Heart right ventricle (tissue), 16 donors: ENCODE measurements at regions not wholly inside any gene's neighbourhood (a gene's known extent, or its start where the extent isn't known, plus 50 kb on each side); places are given as distances from the start of the nearest gene placed in this dataset.

Source experiments
- ATAC-seq, 8 donors: fragments of 200-7000 bp; cut with Tn5 transposase; one replicate each; pipeline ENCODE4 v1.9.1; 2020; ENCODE audit warnings: mild to moderate bottlenecking in 8 of 8, moderate library complexity in 8 of 8, moderate number of reproducible peaks in 1 of 8
- DNase-seq, 2 donors: peaks; one replicate each; pipeline ENCODE4 v3.0.0-alpha.2; 2020
- H3K27ac ChIP-seq, 10 donors: fragments of 200-600 bp; sonication (generic) in 2 of 10; one replicate each; pipeline versions ENCODE4 v1.5.0 to v1.8.0; 2020 to 2022; ENCODE audit warnings: mild to moderate bottlenecking in 3 of 10
- H3K27me3 ChIP-seq, 7 donors: fragments of 200-600 bp; one replicate each; pipeline ENCODE4 v1.8.0; 2021 to 2022; ENCODE audit warnings: mild to moderate bottlenecking in 2 of 7
- H3K36me3 ChIP-seq, 9 donors: fragments of 200-600 bp; sonication (generic) in 1 of 9; one replicate each; pipeline versions ENCODE4 v1.5.0 to v1.8.0; 2020 to 2022; ENCODE audit warnings: mild to moderate bottlenecking in 2 of 9
- H3K4me1 ChIP-seq, 9 donors: fragments of 200-600 bp; sonication (generic) in 1 of 9; one replicate each; pipeline versions ENCODE4 v1.5.0 to v1.8.0; 2020 to 2022; ENCODE audit warnings: mild to moderate bottlenecking in 4 of 9
- H3K4me3 ChIP-seq, 10 donors: fragments of 200-600 bp; sonication (generic) in 2 of 10; one replicate each; pipeline versions ENCODE4 v1.5.0 to v1.8.0; 2020 to 2022; ENCODE audit warnings: mild to moderate bottlenecking in 7 of 10, moderate library complexity in 2 of 10
- H3K9me3 ChIP-seq, 11 donors: fragments of 200-600 bp in 10 of 11; sonication (generic) in 2 of 11; one replicate each; pipeline versions ENCODE4 v1.5.0 to v1.8.0; 2013 to 2022; ENCODE audit warnings: mild to moderate bottlenecking in 2 of 11, control low read depth in 1 of 11, moderate library complexity in 1 of 11
- WGBS, 2 donors: extraction: QIAGEN DNeasy Blood & Tissue Kit; methylation state at CpG; one replicate each; pipeline ENCODE4 v1.1.7; 2013; ENCODE audit warnings: inconsistent platforms in 1 of 2; 5-methylcytosine and 5-hydroxymethylcytosine counted together
- intact Hi-C, 10 donors: fragments of 100-400 bp; cut with DNase I; formaldehyde crosslinking; loops; one replicate each; pipeline versions ENCODE4 v1.11.1 to v1.14.2; 2022
- TF ChIP-seq, protein P1 (sequence below), 9 donors: fragments of 200-600 bp; sonication (generic) in 2 of 9; IDR thresholded peaks; one replicate each; pipeline versions ENCODE4 v1.5.0 to v1.8.0; 2021 to 2022; ENCODE audit warnings: antibody characterized with exemption in 9 of 9, mild to moderate bottlenecking in 5 of 9, moderate library complexity in 1 of 9
- donor health status: Arrhythmogenic right ventricular cardiomyopathy.
- donor health status: ischemic (EF 13 %, LVEDD 7.1; RV severe dilation, severe dysfunction).
- donor health status: healthy with polysubstance abuse.
- donor health status: DM: no; HTN: yes; CAD: no.
- donor health status: DM: no; HTN: no; CAD: no.
- donor health status: ischemic (EF 25% LVEDD 6.9; RV normal size, moderate dysfunction).
- donor health status: ischemic (EF 25% LVEDD 5.7; RV mildly dilated, moderate dysfunction).
- donor health status: healthy.
- donor health status: DM: yes; HTN: yes; CAD: no.
- donor health status: Ischemic cardiomyopathy.
- donor health status: ischemic (EF 35%, LVEDD 5.7; RV mildly dilated, moderate dysfunction).
- donor health status: nonischemic (EF 11% LVEDD 7.7; RV severe dilation, severe dysfunction).
- donor health status: DM: yes; HTN: yes; CAD: no.
- donor health status: PGD.
- donor health status: ischemic (EF 29% LVEDD 5.4; RV normal size, mild dysfunction).
- donor health status: nonischemic (EF 23%, LVEDD 6.1; RV moderate dilation, normal function).

DNA sequence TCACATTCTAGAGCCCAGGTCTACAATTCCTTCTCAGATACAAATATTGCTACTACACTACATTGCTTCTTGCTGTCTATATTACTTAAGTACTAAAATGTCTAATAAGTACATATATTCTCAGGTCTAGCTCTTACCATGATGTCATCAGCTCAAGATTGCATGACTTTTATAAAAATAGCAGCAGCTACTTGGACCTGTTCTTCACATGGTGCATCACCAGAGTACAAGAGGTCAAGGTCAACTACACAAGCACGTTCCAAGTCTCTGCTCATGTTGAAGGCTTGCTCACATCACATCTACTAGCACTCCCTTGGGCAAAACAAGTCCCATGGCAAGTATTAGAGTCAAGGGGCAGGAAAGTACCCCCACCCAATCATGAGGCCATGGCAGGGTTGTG, 465.6 kb downstream of the MED13L start:
- TF ChIP-seq, protein P1, sequence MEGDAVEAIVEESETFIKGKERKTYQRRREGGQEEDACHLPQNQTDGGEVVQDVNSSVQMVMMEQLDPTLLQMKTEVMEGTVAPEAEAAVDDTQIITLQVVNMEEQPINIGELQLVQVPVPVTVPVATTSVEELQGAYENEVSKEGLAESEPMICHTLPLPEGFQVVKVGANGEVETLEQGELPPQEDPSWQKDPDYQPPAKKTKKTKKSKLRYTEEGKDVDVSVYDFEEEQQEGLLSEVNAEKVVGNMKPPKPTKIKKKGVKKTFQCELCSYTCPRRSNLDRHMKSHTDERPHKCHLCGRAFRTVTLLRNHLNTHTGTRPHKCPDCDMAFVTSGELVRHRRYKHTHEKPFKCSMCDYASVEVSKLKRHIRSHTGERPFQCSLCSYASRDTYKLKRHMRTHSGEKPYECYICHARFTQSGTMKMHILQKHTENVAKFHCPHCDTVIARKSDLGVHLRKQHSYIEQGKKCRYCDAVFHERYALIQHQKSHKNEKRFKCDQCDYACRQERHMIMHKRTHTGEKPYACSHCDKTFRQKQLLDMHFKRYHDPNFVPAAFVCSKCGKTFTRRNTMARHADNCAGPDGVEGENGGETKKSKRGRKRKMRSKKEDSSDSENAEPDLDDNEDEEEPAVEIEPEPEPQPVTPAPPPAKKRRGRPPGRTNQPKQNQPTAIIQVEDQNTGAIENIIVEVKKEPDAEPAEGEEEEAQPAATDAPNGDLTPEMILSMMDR (IDR thresholded peaks at IDR 0.05): no peak
- intact Hi-C loops: no loop called here
- H3K9me3 ChIP-seq: peaks cover 0 to 9% (median 0%) of the 10 kb centered on the region in 11 donors
- no peaks in the 10 kb centered on the region for H3K4me1 ChIP-seq
- H3K36me3 ChIP-seq: no peaks in the 10 kb centered on the region
- DNase-seq (no peak), ATAC-seq (no peak)
- 46 to 69% methylated on average over 1 of the region's 1 CpG for WGBS, 2 donors
- peaks cover 0 to 21% (median 5%) of the 10 kb centered on the region in 7 donors for H3K27me3 ChIP-seq
- no peak overlapping the region for H3K4me3 ChIP-seq
- no peak overlapping the region for H3K27ac ChIP-seq

DNA sequence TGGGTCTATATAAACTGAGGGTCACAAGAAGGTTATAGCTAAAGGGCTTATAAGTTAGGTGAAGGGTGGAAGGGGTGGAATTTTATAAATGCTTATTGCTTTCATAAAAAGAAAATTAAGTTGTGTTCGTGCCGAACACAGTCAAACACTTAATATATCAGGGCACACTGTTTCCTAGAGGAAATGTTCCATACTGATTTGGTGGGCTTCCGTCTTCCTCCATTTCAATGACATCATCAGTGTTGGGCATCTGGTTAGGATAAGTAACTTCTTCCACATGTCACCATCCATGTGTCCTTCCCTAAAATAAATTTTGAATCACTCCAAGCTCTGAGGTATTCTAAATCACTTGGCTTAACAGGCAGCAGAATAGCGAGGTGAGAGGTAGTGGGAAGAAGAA, 466.4 kb downstream of the MED13L start:
- no peak overlapping the region for H3K4me3 ChIP-seq
- DNase-seq: no peak
- intact Hi-C loops: no loop called here
- H3K27ac ChIP-seq: no peak overlapping the region
- peaks cover 0 to 17% (median 5%) of the 10 kb centered on the region in 7 donors for H3K27me3 ChIP-seq
- no peaks in the 10 kb centered on the region for H3K36me3 ChIP-seq
- 48 to 54% methylated on average over 4 of the region's 4 CpGs for WGBS, 2 donors
- ATAC-seq: no peak
- TF ChIP-seq, protein P1 (IDR thresholded peaks at IDR 0.05): no peak
- H3K9me3 ChIP-seq: peaks cover 0 to 9% (median 0%) of the 10 kb centered on the region in 11 donors
- no peaks in the 10 kb centered on the region for H3K4me1 ChIP-seq

DNA sequence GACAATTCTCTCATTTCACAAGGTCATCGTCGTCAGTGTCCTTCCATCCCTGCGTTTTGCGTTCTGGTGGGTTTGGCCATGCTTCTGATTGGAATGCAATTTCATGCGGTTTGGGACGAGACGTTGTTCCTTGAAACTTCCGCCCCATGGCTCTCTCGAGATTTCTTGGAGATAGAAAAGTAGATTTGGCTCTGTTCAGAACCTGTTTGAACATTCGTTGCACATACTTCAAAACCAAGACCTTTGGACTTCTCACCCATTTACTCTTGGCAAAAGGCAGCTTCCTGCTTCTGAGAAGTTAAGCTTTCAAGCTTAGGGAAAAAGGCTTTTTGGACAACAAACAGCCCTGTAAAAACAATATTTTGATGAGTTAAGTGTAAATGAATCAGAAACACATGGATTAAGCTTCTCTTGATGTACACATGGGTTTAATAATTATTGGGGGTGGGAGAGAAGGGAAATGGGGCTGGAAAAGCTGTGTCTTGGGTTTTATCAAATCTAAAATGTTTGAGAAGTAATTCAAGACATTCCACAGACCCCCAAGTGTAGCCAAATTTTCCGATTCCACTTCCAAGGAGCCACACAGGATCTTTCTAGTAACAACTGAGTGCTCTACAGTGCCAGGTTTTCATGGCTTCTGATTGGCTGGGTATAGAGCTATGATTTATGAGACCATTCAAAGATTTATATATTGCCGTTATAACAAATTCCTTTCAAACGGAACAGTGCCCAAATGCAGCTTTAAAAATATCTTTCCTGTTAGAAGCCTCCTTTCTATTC, 467.2 kb downstream of the MED13L start:
- intact Hi-C loops: no loop called here
- ATAC-seq: no peak
- WGBS, 2 donors: 58 to 65% methylated on average over 13 of the region's 13 CpGs
- H3K4me1 ChIP-seq: no peaks in the 10 kb centered on the region
- no peak overlapping the region for H3K4me3 ChIP-seq
- TF ChIP-seq, protein P1 (IDR thresholded peaks at IDR 0.05): no peak
- no peak overlapping the region for H3K27ac ChIP-seq
- H3K9me3 ChIP-seq: peaks cover 0 to 9% (median 0%) of the 10 kb centered on the region in 11 donors
- DNase-seq: no peak
- H3K36me3 ChIP-seq: no peaks in the 10 kb centered on the region
- H3K27me3 ChIP-seq: peaks cover 0 to 17% (median 5%) of the 10 kb centered on the region in 7 donors

DNA sequence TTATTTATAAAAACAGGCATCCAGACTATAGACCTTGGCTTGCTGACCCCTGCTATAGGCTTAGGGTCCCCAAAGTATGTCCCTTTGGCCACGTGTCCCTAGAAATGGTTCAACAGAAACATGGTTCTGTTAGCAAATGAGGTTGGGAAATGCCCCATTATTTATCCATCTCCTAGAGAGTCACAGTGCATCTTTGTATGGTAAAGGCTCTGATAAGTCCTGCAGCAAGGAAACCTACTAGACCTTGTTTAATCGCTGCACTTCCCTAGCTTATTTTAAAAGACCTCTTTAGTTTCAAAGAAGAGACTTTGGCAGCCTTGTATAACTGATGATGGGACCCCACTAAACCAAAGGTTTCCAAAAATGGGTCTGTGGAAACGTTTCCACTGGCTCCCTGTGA, 471.5 kb downstream of the MED13L start:
- intact Hi-C loops: no loop called here
- no peak for ATAC-seq
- no peak for DNase-seq
- TF ChIP-seq, protein P1 (IDR thresholded peaks at IDR 0.05): no peak
- 74 to 79% methylated on average over 3 of the region's 3 CpGs for WGBS, 2 donors
- Histone ChIP-seq H3K4me1 (no peaks in the 10 kb centered on the region), H3K4me3 (no peak overlapping the region), H3K36me3 (no peaks in the 10 kb centered on the region), H3K27me3 (peaks cover 0 to 9% (median 0%) of the 10 kb centered on the region in 7 donors), H3K27ac (no peak overlapping the region), H3K9me3 (peaks cover 0 to under 1% (median 0%) of the 10 kb centered on the region in 11 donors)
